GM23338 (cell line): ENCODE measurements at regions not wholly inside any gene's neighbourhood (a gene's known extent, or its start where the extent isn't known, plus 50 kb on each side); places are given as distances from the start of the nearest gene placed in this dataset.

Experiments
- ATAC-seq: fragments of 200-7000 bp; cut with Tn5 transposase; 3 replicates; pipeline ENCODE4 v1.9.1; 2020
- DNase-seq: peaks from one replicate; pipeline ENCODE4 v3.0.0-alpha.2; 2015; ENCODE audit warnings: low spot score
- H2AFZ ChIP-seq: fragments of 200-600 bp; sonication (generic); 2 replicates; pipeline ENCODE4 v1.8.0; 2016; ENCODE audit warnings: antibody characterized with exemption, mild to moderate bottlenecking, moderate library complexity
- H3F3A ChIP-seq: fragments of 200-600 bp; sonication (generic); replicated peaks from 2 replicates; pipeline ENCODE4 v1.8.0; 2017; ENCODE audit warnings: antibody characterized with exemption, mixed run types, low read depth
- H3K27ac ChIP-seq: fragments of 200-600 bp; sonication (generic); 2 replicates; pipeline ENCODE4 v1.6.1; 2016; ENCODE audit warnings: low read depth
- H3K27me3 ChIP-seq: fragments of 200-600 bp; sonication (generic); 2 replicates; pipeline ENCODE4 v1.8.0; 2016; ENCODE audit warnings: mild to moderate bottlenecking, mixed run types, moderate library complexity; ENCODE audit not compliant: insufficient read depth
- H3K36me3 ChIP-seq: fragments of 200-600 bp; sonication (generic); 2 replicates; pipeline ENCODE4 v1.8.0; 2016; ENCODE audit warnings: mild to moderate bottlenecking; ENCODE audit not compliant: insufficient read depth
- H3K4me1 ChIP-seq: fragments of 200-600 bp; sonication (generic); 2 replicates; pipeline ENCODE4 v1.8.0; 2016; ENCODE audit warnings: mild to moderate bottlenecking, moderate library complexity; ENCODE audit not compliant: insufficient read depth
- H3K4me2 ChIP-seq: fragments of 200-600 bp; sonication (generic); 2 replicates; pipeline ENCODE4 v1.7.1; 2017; ENCODE audit warnings: mixed run types
- H3K4me3 ChIP-seq: fragments of 200-600 bp; sonication (generic); 2 replicates; pipeline ENCODE4 v1.6.1; 2016; ENCODE audit warnings: mixed run types
- H3K79me2 ChIP-seq: fragments of 200-600 bp; sonication (generic); replicated peaks from 2 replicates; pipeline ENCODE4 v1.8.0; 2017; ENCODE audit warnings: mild to moderate bottlenecking; ENCODE audit not compliant: insufficient read depth
- H3K9me2 ChIP-seq: fragments of 200-600 bp; sonication (generic); 2 replicates; pipeline ENCODE4 v1.8.0; 2017; ENCODE audit not compliant: insufficient read depth
- H4K20me1 ChIP-seq: fragments of 200-600 bp; sonication (generic); replicated peaks from 2 replicates; pipeline ENCODE4 v1.8.0; 2017; ENCODE audit warnings: mild to moderate bottlenecking; ENCODE audit not compliant: insufficient read depth
- H3K27ac Mint-ChIP-seq: 2 replicates; pipeline ENCODE4 v1.8.0; 2020; ENCODE audit warnings: inconsistent platforms, mild to moderate bottlenecking, moderate library complexity, mixed read lengths
- H3K27me3 Mint-ChIP-seq: 3 replicates; pipeline ENCODE4 v1.8.0; 2022; ENCODE audit warnings: low read depth, mild to moderate bottlenecking, moderate library complexity, mixed read lengths, inconsistent platforms; ENCODE audit not compliant: insufficient read depth, poor library complexity
- H3K36me3 Mint-ChIP-seq: 3 replicates; pipeline ENCODE4 v1.8.0; 2021; ENCODE audit warnings: low read depth, mild to moderate bottlenecking, inconsistent platforms, moderate library complexity, mixed read lengths
- H3K4me1 Mint-ChIP-seq: 3 replicates; pipeline ENCODE4 v1.8.0; 2020; ENCODE audit warnings: mild to moderate bottlenecking, inconsistent platforms, mixed read lengths
- H3K4me3 Mint-ChIP-seq: 3 replicates; pipeline ENCODE4 v1.8.0; 2021; ENCODE audit warnings: moderate library complexity, mild to moderate bottlenecking, inconsistent platforms, mixed read lengths
- H3K9me3 Mint-ChIP-seq: 3 replicates; pipeline ENCODE4 v1.8.0; 2020; ENCODE audit warnings: moderate library complexity, mild to moderate bottlenecking, inconsistent platforms, mixed read lengths
- EZH2phosphoT487 ChIP-seq: fragments of 200-600 bp; sonication (generic); IDR thresholded peaks from one replicate; pipeline ENCODE4 v1.8.1; 2018; ENCODE audit warnings: antibody characterized with exemption; ENCODE audit not compliant: unreplicated experiment
- NANOG ChIP-seq: IDR thresholded peaks from 2 replicates; pipeline ENCODE4 v1.6.1; 2016; ENCODE audit warnings: antibody characterized with exemption, borderline replicate concordance
- POLR2AphosphoS5 ChIP-seq: IDR thresholded peaks from 2 replicates; pipeline ENCODE4 v1.6.1; 2016; ENCODE audit warnings: antibody characterized with exemption, low read depth
- STAT1 ChIP-seq: IDR thresholded peaks from one replicate; pipeline ENCODE4 v1.6.1; 2016; ENCODE audit warnings: antibody characterized with exemption; ENCODE audit not compliant: unreplicated experiment
- ZNF114 ChIP-seq: fragments of 250-450 bp; sonication (Bioruptor Pico); IDR thresholded peaks from 2 replicates; pipeline ENCODE4 v1.5.0; 2020; ENCODE audit warnings: mild to moderate bottlenecking, moderate library complexity
- ZNF331 ChIP-seq: fragments of 250-450 bp; sonication (Bioruptor Pico); IDR thresholded peaks from 2 replicates; pipeline ENCODE4 v1.5.0; 2020; ENCODE audit warnings: low read depth, mild to moderate bottlenecking, moderate library complexity
- TF ChIP-seq, protein P1 (sequence below): IDR thresholded peaks from 2 replicates; pipeline ENCODE4 v1.6.1; 2016; ENCODE audit warnings: antibody characterized with exemption

GRCh38 chr6:901696-902460 lies 208.9 kb upstream of the EXOC2 start:
- H3K9me3 Mint-ChIP-seq: peaks cover 3% of the 10 kb centered on the region; the same call in 1 of the 3 replicates
- no peaks in the 10 kb centered on the region; the same call in 2 of the 3 replicates for H3K36me3 Mint-ChIP-seq
- Histone ChIP-seq H3K9me2 (peaks cover 5% of the 10 kb centered on the region; the same call in 1 of the 2 replicates), H3K27me3 (no peaks in the 10 kb centered on the region), H3K4me1 (no peaks in the 10 kb centered on the region), H2AFZ (no peak overlapping the region), H3F3A (no peaks in the 10 kb centered on the region), H3K27ac (no peak overlapping the region), H3K4me3 (no peak overlapping the region), H3K4me2 (no peak overlapping the region), H3K36me3 (no peaks in the 10 kb centered on the region), H4K20me1 (no peaks in the 10 kb centered on the region), H3K79me2 (no peaks in the 10 kb centered on the region)
- H3K4me3 Mint-ChIP-seq: no peak overlapping the region
- TF ChIP-seq STAT1 (no peak), POLR2AphosphoS5 (no peak), EZH2phosphoT487 (no peak)
- no peak overlapping the region for H3K27ac Mint-ChIP-seq
- no peaks in the 10 kb centered on the region for H3K27me3 Mint-ChIP-seq
- no peak for DNase-seq
- H3K4me1 Mint-ChIP-seq: peaks cover 2% of the 10 kb centered on the region; the same call in 2 of the 3 replicates
- ATAC-seq: no peak

DNA sequence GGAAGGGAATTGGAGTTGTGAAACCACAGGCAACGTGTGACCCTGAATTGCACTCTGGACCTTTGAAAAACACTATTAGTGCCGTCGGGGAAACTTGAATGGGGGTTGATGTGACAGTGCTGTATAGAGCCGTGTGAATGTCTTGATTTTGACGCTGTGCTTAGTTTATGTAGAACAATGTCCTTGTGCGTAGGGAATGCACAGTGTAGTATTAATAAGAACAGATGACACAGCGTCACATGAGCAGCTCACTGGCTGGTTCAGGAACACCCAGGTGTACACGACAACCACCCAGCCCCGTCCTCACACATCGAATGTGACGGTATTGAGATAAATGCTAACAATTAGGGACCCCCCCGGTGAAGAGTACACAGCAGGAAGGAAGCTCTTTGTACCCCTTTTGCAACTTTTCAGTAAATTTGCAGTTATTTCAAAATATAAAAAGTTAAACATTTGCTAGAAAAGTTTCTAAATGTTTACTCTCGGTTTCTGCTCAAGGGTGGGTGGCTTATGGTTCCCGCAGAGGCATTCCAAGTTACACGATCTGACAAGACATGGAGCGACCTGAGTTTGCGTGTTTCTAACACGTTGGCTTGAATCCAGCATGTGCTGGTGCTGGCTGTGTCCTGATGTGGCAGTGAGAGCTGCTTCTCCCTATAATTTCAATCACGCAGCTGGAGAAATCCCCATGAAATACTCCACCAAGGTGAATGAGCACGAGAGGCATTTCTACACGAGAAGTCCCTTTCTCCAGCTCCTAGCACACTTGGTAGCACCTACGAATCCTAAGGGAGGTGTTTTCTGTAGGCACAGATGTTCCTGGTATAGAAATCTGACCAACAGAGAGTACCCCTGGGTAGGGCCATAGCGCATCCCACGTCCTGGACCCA lies 208.0 kb upstream of the EXOC2 start:
- no peaks in the 10 kb centered on the region for H3K79me2 ChIP-seq
- H3K4me1 ChIP-seq: no peaks in the 10 kb centered on the region
- H3K4me3 ChIP-seq: no peak overlapping the region
- H3K4me2 ChIP-seq: no peak overlapping the region
- Mint-ChIP-seq H3K36me3 (no peaks in the 10 kb centered on the region; the same call in 2 of the 3 replicates), H3K4me3 (no peak overlapping the region), H3K9me3 (peaks cover 3% of the 10 kb centered on the region; the same call in 1 of the 3 replicates), H3K4me1 (no peaks in the 10 kb centered on the region), H3K27ac (no peak overlapping the region), H3K27me3 (no peaks in the 10 kb centered on the region)
- H4K20me1 ChIP-seq: no peaks in the 10 kb centered on the region
- no peaks in the 10 kb centered on the region for H3K36me3 ChIP-seq
- H3K9me2 ChIP-seq: peaks cover 5% of the 10 kb centered on the region; the same call in 1 of the 2 replicates
- no peaks in the 10 kb centered on the region for H3K27me3 ChIP-seq
- H3K27ac ChIP-seq: no peak overlapping the region
- no peak overlapping the region for H2AFZ ChIP-seq
- TF ChIP-seq ZNF114: no peak
- TF ChIP-seq, protein P1, sequence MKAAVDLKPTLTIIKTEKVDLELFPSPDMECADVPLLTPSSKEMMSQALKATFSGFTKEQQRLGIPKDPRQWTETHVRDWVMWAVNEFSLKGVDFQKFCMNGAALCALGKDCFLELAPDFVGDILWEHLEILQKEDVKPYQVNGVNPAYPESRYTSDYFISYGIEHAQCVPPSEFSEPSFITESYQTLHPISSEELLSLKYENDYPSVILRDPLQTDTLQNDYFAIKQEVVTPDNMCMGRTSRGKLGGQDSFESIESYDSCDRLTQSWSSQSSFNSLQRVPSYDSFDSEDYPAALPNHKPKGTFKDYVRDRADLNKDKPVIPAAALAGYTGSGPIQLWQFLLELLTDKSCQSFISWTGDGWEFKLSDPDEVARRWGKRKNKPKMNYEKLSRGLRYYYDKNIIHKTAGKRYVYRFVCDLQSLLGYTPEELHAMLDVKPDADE: no peak
- TF ChIP-seq ZNF331 (CRISPR knock-in tag): no peak
- TF ChIP-seq POLR2AphosphoS5: no peak
- TF ChIP-seq NANOG: no peak
- TF ChIP-seq EZH2phosphoT487: no peak
- no peaks in the 10 kb centered on the region for H3F3A ChIP-seq
- DNase-seq: no peak
- no peak for ATAC-seq
